ENCODE measurements at regions not wholly inside any gene's neighbourhood (a gene's known extent, or its start where the extent isn't known, plus 50 kb on each side); places are given as distances from the start of the nearest gene placed in this dataset.
A peak's percentile ranks its signal among the peaks of the same experiment; 100 is the strongest.

GRCh38 chr21:25039461-25040380 is 567.6 kb downstream of the MRPL39 start:
- Histone ChIP-seq H3K56ac (replicated peaks; ENCODE audit: insufficient read length, low read depth, low read length) (no peak overlapping the region), H3K9me3 (ENCODE audit: insufficient read depth in 2 of 2, low read depth in 1 of 2, low read length in 1 of 2) (no peaks in the 10 kb centered on the region), H3K79me1 (ENCODE audit: low read depth, low read length) (no peaks in the 10 kb centered on the region), H3K4me2 (ENCODE audit: insufficient read depth in 1 of 2, low read depth in 2 of 2, low read length in 2 of 2) (no peak overlapping the region), H3K23me2 (ENCODE audit: low read depth, low read length) (no peaks in the 10 kb centered on the region), H2BK20ac (ENCODE audit: low read length) (no peak overlapping the region), H3K4ac (replicated peaks; ENCODE audit: insufficient read length, low read depth, low read length) (no peak overlapping the region), H4K20me1 (replicated peaks in 1 of 2; ENCODE audit: control insufficient read depth in 1 of 2, insufficient read depth in 2 of 2, low read length in 2 of 2) (no peaks in the 10 kb centered on the region), H2BK120ac (replicated peaks; ENCODE audit: low read depth, low read length) (no peak overlapping the region), H2AK5ac (ENCODE audit: low read depth, low read length) (no peak overlapping the region), H3K4me1 (replicated peaks in 1 of 4; ENCODE audit: control insufficient read depth in 3 of 4, insufficient read depth in 4 of 4, low read length in 3 of 4) (no peaks in the 10 kb centered on the region), H3K4me3 (ENCODE audit: extremely low read depth in 1 of 4, insufficient read depth in 2 of 4, low read depth in 3 of 4, low read length in 4 of 4) (no peak overlapping the region; a peak in 1 of 8 replicates), H3K27me3 (replicated peaks in 1 of 4; ENCODE audit: control insufficient read depth in 3 of 4, extremely low read depth in 1 of 4, insufficient read depth in 3 of 4, low read length in 3 of 4) (no peaks in the 10 kb centered on the region), H3K27ac (ENCODE audit: low read depth, low read length) (no peak overlapping the region), H3K18ac (ENCODE audit: extremely low read depth, low read length) (no peak overlapping the region), H3K14ac (ENCODE audit: insufficient read length) (no peak overlapping the region), H2BK12ac (ENCODE audit: low read depth, low read length) (no peak overlapping the region), H3K79me2 (ENCODE audit: control insufficient read depth in 1 of 2, insufficient read depth in 2 of 2, low read length in 2 of 2) (no peaks in the 10 kb centered on the region), H4K91ac (replicated peaks; ENCODE audit: insufficient read length, low read length) (no peak overlapping the region), H3K23ac (ENCODE audit: insufficient read length) (no peak overlapping the region), H4K5ac (ENCODE audit: insufficient read length, low read depth, low read length) (no peak overlapping the region), H2BK15ac (ENCODE audit: low read length) (no peak overlapping the region), H4K8ac (ENCODE audit: extremely low read depth, insufficient read depth, low read length) (no peak overlapping the region), H3K9ac (replicated peaks in 1 of 4; ENCODE audit: extremely low read depth in 1 of 4, low read depth in 3 of 4, low read length in 3 of 4) (no peak overlapping the region; a peak in 1 of 7 replicates), H3K36me3 (ENCODE audit: control insufficient read depth in 2 of 4, insufficient read depth in 4 of 4, low read length in 3 of 4) (no peaks in the 10 kb centered on the region), H2BK5ac (ENCODE audit: low read depth, low read length) (no peak overlapping the region), H2AFZ (ENCODE audit: low read length) (peak overlapping the region; percentile 100)
- WGBS, 2 experiments (ENCODE audit: extremely low coverage in 1 of 2, insufficient coverage in 1 of 2, insufficient read length in 1 of 2, insufficient replicate concordance in 2 of 2, low coverage in 1 of 2, low lambda C conversion rate in 2 of 2, missing lambda C conversion rate in 1 of 2) = 67% methylated on average over 5 of the region's 5 CpGs; no CpG with 5 or more reads in 1 of the 2 experiments
- ChIA-PET CTCF (ENCODE audit: partially characterized antibody) (interaction anchor here (0.6 to 4.7 kb wide), 7 partner anchors 9 to 921 kb away, joined by 3 to 35 read pairs (median 3); no protein-coding TSS in a partner anchor), POLR2A (ENCODE audit: partially characterized antibody) (no interaction called here)
- FAIRE-seq (peak; percentile 7), DNase-seq (ENCODE audit: low read depth in 1 of 2, low spot score in 2 of 2) (no peak)
- TF ChIP-seq KDM1A (IDR thresholded peaks at IDR 0.05; ENCODE audit: borderline replicate concordance, low read length) (no peak), HDAC2 (IDR thresholded peaks at IDR 0.05; ENCODE audit: borderline replicate concordance in 1 of 2, low read depth in 2 of 2, low read length in 2 of 2) (no peak), CTCF (IDR thresholded peaks at IDR 0.05; ENCODE audit: control extremely low read depth in 1 of 3, insufficient read depth in 1 of 3, low read depth in 1 of 3, low read length in 3 of 3) (peak in 2 of 3 experiments; percentile 48 to 57; a peak in 2 of 4 replicates), RAD21 (IDR thresholded peaks at IDR 0.05 in 1 of 2, conservative IDR thresholded peaks at IDR 0.05 in 1 of 2; ENCODE audit: low read depth in 2 of 2, low read length in 2 of 2) (peak; percentile 73 to 77), CBX5 (IDR thresholded peaks at IDR 0.05; ENCODE audit: low read depth, low read length) (no peak)
